ENCODE measurements at regions not wholly inside any gene's neighbourhood (a gene's known extent, or its start where the extent isn't known, plus 50 kb on each side); places are given as distances from the start of the nearest gene placed in this dataset.

GRCh38 chr12:124726596-124727263, 136.9 kb downstream of the SCARB1 start:
- Histone ChIP-seq H3K9me3 (ENCODE audit: control insufficient read depth, insufficient read depth, low read length) (no peaks in the 10 kb centered on the region), H3K4me1 (ENCODE audit: control insufficient read depth, insufficient read depth, low read length) (no peaks in the 10 kb centered on the region), H3K27me3 (ENCODE audit: control insufficient read depth, insufficient read depth, low read length) (no peaks in the 10 kb centered on the region), H3K9ac (ENCODE audit: low read depth, low read length) (no peak overlapping the region), H3K36me3 (ENCODE audit: control insufficient read depth, insufficient read depth, low read length) (no peaks in the 10 kb centered on the region), H3K4me3 (ENCODE audit: low read depth, low read length) (no peak overlapping the region)

- Histone ChIP-seq H3K36me3 (ENCODE audit: control insufficient read depth, insufficient read depth, low read length) (no peaks in the 10 kb centered on the region), H3K4me3 (ENCODE audit: low read depth, low read length) (no peak overlapping the region), H3K27me3 (ENCODE audit: control insufficient read depth, insufficient read depth, low read length) (no peaks in the 10 kb centered on the region), H3K9me3 (ENCODE audit: control insufficient read depth, insufficient read depth, low read length) (no peaks in the 10 kb centered on the region), H3K9ac (ENCODE audit: low read depth, low read length) (no peak overlapping the region), H3K4me1 (ENCODE audit: control insufficient read depth, insufficient read depth, low read length) (no peaks in the 10 kb centered on the region)
Measured at GRCh38 chr12:124725597-124726237, 137.9 kb downstream of the SCARB1 start.

- Histone ChIP-seq H3K9ac (ENCODE audit: low read depth, low read length) (no peak overlapping the region), H3K4me3 (ENCODE audit: low read depth, low read length) (no peak overlapping the region), H3K9me3 (ENCODE audit: control insufficient read depth, insufficient read depth, low read length) (no peaks in the 10 kb centered on the region), H3K27me3 (ENCODE audit: control insufficient read depth, insufficient read depth, low read length) (no peaks in the 10 kb centered on the region), H3K36me3 (ENCODE audit: control insufficient read depth, insufficient read depth, low read length) (no peaks in the 10 kb centered on the region), H3K4me1 (ENCODE audit: control insufficient read depth, insufficient read depth, low read length) (no peaks in the 10 kb centered on the region)
Measured at GRCh38 chr12:124725099-124725498, 138.6 kb downstream of the SCARB1 start.

- no peak overlapping the region for H3K9ac ChIP-seq (ENCODE audit: low read depth, low read length)
- H3K36me3 ChIP-seq (ENCODE audit: control insufficient read depth, insufficient read depth, low read length): no peaks in the 10 kb centered on the region
- no peak overlapping the region for H3K4me3 ChIP-seq (ENCODE audit: low read depth, low read length)
- H3K4me1 ChIP-seq (ENCODE audit: control insufficient read depth, insufficient read depth, low read length): no peaks in the 10 kb centered on the region
- no peaks in the 10 kb centered on the region for H3K9me3 ChIP-seq (ENCODE audit: control insufficient read depth, insufficient read depth, low read length)
- no peaks in the 10 kb centered on the region for H3K27me3 ChIP-seq (ENCODE audit: control insufficient read depth, insufficient read depth, low read length)
Measured at GRCh38 chr12:124722878-124723277, 140.8 kb downstream of the SCARB1 start.

- no peaks in the 10 kb centered on the region for H3K4me1 ChIP-seq (ENCODE audit: control insufficient read depth, insufficient read depth, low read length)
- no peak overlapping the region for H3K4me3 ChIP-seq (ENCODE audit: low read depth, low read length)
- H3K9me3 ChIP-seq (ENCODE audit: control insufficient read depth, insufficient read depth, low read length): no peaks in the 10 kb centered on the region
- no peaks in the 10 kb centered on the region for H3K36me3 ChIP-seq (ENCODE audit: control insufficient read depth, insufficient read depth, low read length)
- H3K9ac ChIP-seq (ENCODE audit: low read depth, low read length): no peak overlapping the region
- no peaks in the 10 kb centered on the region for H3K27me3 ChIP-seq (ENCODE audit: control insufficient read depth, insufficient read depth, low read length)
Measured at GRCh38 chr12:124721501-124722162, 142.0 kb downstream of the SCARB1 start.

GRCh38 chr12:124720681-124721500, 142.8 kb downstream of the SCARB1 start:
- no peaks in the 10 kb centered on the region for H3K4me1 ChIP-seq (ENCODE audit: control insufficient read depth, insufficient read depth, low read length)
- no peaks in the 10 kb centered on the region for H3K9me3 ChIP-seq (ENCODE audit: control insufficient read depth, insufficient read depth, low read length)
- H3K4me3 ChIP-seq (ENCODE audit: low read depth, low read length): no peak overlapping the region
- H3K9ac ChIP-seq (ENCODE audit: low read depth, low read length): no peak overlapping the region
- H3K36me3 ChIP-seq (ENCODE audit: control insufficient read depth, insufficient read depth, low read length): no peaks in the 10 kb centered on the region
- H3K27me3 ChIP-seq (ENCODE audit: control insufficient read depth, insufficient read depth, low read length): no peaks in the 10 kb centered on the region

- Histone ChIP-seq H3K36me3 (ENCODE audit: control insufficient read depth, insufficient read depth, low read length) (no peaks in the 10 kb centered on the region), H3K4me1 (ENCODE audit: control insufficient read depth, insufficient read depth, low read length) (no peaks in the 10 kb centered on the region), H3K27me3 (ENCODE audit: control insufficient read depth, insufficient read depth, low read length) (no peaks in the 10 kb centered on the region), H3K4me3 (ENCODE audit: low read depth, low read length) (no peak overlapping the region), H3K9ac (ENCODE audit: low read depth, low read length) (no peak overlapping the region), H3K9me3 (ENCODE audit: control insufficient read depth, insufficient read depth, low read length) (no peaks in the 10 kb centered on the region)
Measured at GRCh38 chr12:124720004-124720680, 143.5 kb downstream of the SCARB1 start.

- no peaks in the 10 kb centered on the region for H3K4me1 ChIP-seq (ENCODE audit: control insufficient read depth, insufficient read depth, low read length)
Measured at GRCh38 chr12:124719231-124719630, 144.4 kb downstream of the SCARB1 start.

GRCh38 chr12:124718458-124718857, 145.2 kb downstream of the SCARB1 start:
- Histone ChIP-seq H3K4me1 (ENCODE audit: control insufficient read depth, insufficient read depth, low read length) (no peaks in the 10 kb centered on the region), H3K4me3 (ENCODE audit: low read depth, low read length) (no peak overlapping the region), H3K9me3 (ENCODE audit: control insufficient read depth, insufficient read depth, low read length) (no peaks in the 10 kb centered on the region), H3K36me3 (ENCODE audit: control insufficient read depth, insufficient read depth, low read length) (no peaks in the 10 kb centered on the region), H3K27me3 (ENCODE audit: control insufficient read depth, insufficient read depth, low read length) (no peaks in the 10 kb centered on the region), H3K9ac (ENCODE audit: low read depth, low read length) (no peak overlapping the region)

More at GRCh38 chr12:124719231-124719630, 144.4 kb downstream of the SCARB1 start:
- H3K36me3 ChIP-seq (ENCODE audit: control insufficient read depth, insufficient read depth, low read length): no peaks in the 10 kb centered on the region
- no peaks in the 10 kb centered on the region for H3K9me3 ChIP-seq (ENCODE audit: control insufficient read depth, insufficient read depth, low read length)
- H3K9ac ChIP-seq (ENCODE audit: low read depth, low read length): no peak overlapping the region
- no peak overlapping the region for H3K4me3 ChIP-seq (ENCODE audit: low read depth, low read length)
- no peaks in the 10 kb centered on the region for H3K27me3 ChIP-seq (ENCODE audit: control insufficient read depth, insufficient read depth, low read length)

- Histone ChIP-seq H3K36me3 (ENCODE audit: control insufficient read depth, insufficient read depth, low read length) (no peaks in the 10 kb centered on the region), H3K4me1 (ENCODE audit: control insufficient read depth, insufficient read depth, low read length) (no peaks in the 10 kb centered on the region), H3K4me3 (ENCODE audit: low read depth, low read length) (no peak overlapping the region), H3K9ac (ENCODE audit: low read depth, low read length) (no peak overlapping the region), H3K9me3 (ENCODE audit: control insufficient read depth, insufficient read depth, low read length) (no peaks in the 10 kb centered on the region), H3K27me3 (ENCODE audit: control insufficient read depth, insufficient read depth, low read length) (no peaks in the 10 kb centered on the region)
Measured at GRCh38 chr12:124718036-124718435, 145.6 kb downstream of the SCARB1 start.

- H3K4me1 ChIP-seq (ENCODE audit: control insufficient read depth, insufficient read depth, low read length): no peaks in the 10 kb centered on the region
- H3K9me3 ChIP-seq (ENCODE audit: control insufficient read depth, insufficient read depth, low read length): no peaks in the 10 kb centered on the region
- H3K27me3 ChIP-seq (ENCODE audit: control insufficient read depth, insufficient read depth, low read length): no peaks in the 10 kb centered on the region
- no peak overlapping the region for H3K4me3 ChIP-seq (ENCODE audit: low read depth, low read length)
- H3K9ac ChIP-seq (ENCODE audit: low read depth, low read length): no peak overlapping the region
- no peaks in the 10 kb centered on the region for H3K36me3 ChIP-seq (ENCODE audit: control insufficient read depth, insufficient read depth, low read length)
Measured at GRCh38 chr12:124717318-124717717, 146.3 kb downstream of the SCARB1 start.
